HG03439 (cell line): ENCODE measurements at regions not wholly inside any gene's neighbourhood (a gene's known extent, or its start where the extent isn't known, plus 50 kb on each side); places are given as distances from the start of the nearest gene placed in this dataset.

Experiments used
- ATAC-seq: cut with Tn5 transposase; IDR thresholded peaks from one replicate; pipeline ENCODE4 v1.9.1; 2021; ENCODE audit warnings: mild to moderate bottlenecking, moderate library complexity; ENCODE audit not compliant: unreplicated experiment

- ATAC-seq, result no peak
Observed at GRCh38 chr22:23522623-23523251, 57.4 kb downstream of the IGLL1 start.

- ATAC-seq, result peak; percentile 76
Observed at GRCh38 chr22:23521441-23522113, 58.5 kb downstream of the IGLL1 start.

GRCh38 chr22:23520863-23521440 lies 59.1 kb downstream of the IGLL1 start:
- no peak for ATAC-seq

- no peak for ATAC-seq
Observed at GRCh38 chr22:23519442-23520157, 60.5 kb downstream of the IGLL1 start.

- no peak for ATAC-seq
Observed at GRCh38 chr22:23518376-23519187, 61.5 kb downstream of the IGLL1 start.

- ATAC-seq, result no peak
Observed at GRCh38 chr22:23517804-23518375, 62.2 kb downstream of the IGLL1 start.

- ATAC-seq, result no peak
Observed at GRCh38 chr22:23516304-23516703, 63.8 kb downstream of the IGLL1 start.

GRCh38 chr22:23514322-23515038 lies 65.6 kb downstream of the IGLL1 start:
- ATAC-seq, result no peak

GRCh38 chr22:23513705-23514104 lies 66.4 kb downstream of the IGLL1 start:
- no peak for ATAC-seq

- ATAC-seq, result no peak
Observed at GRCh38 chr22:23513133-23513532, 67.0 kb downstream of the IGLL1 start.

- no peak for ATAC-seq
Observed at GRCh38 chr22:23512721-23513120, 67.4 kb downstream of the IGLL1 start.

- ATAC-seq, result no peak
Observed at GRCh38 chr22:23512348-23512705, 67.8 kb downstream of the IGLL1 start.

GRCh38 chr22:23511627-23512347 lies 68.3 kb downstream of the IGLL1 start:
- no peak for ATAC-seq

GRCh38 chr22:23509571-23510302 lies 70.4 kb downstream of the IGLL1 start:
- ATAC-seq, result no peak

GRCh38 chr22:23504516-23504915 lies 75.6 kb downstream of the IGLL1 start:
- no peak for ATAC-seq

GRCh38 chr22:23503736-23504440 lies 76.2 kb downstream of the IGLL1 start:
- ATAC-seq, result no peak

GRCh38 chr22:23503142-23503541 lies 76.9 kb downstream of the IGLL1 start:
- ATAC-seq, result no peak

GRCh38 chr22:23501708-23502107 lies 78.4 kb downstream of the IGLL1 start:
- ATAC-seq, result no peak
